Peyer's patch (tissue), 4 donors: ENCODE measurements at regions not wholly inside any gene's neighbourhood (a gene's known extent, or its start where the extent isn't known, plus 50 kb on each side); places are given as distances from the start of the nearest gene placed in this dataset.

Source experiments
- CTCF ChIP-seq, 6 experiments: fragments of 450-650 bp in 4 of 6; fragments of 200-600 bp in 2 of 6; sonication (generic) in 1 of 6; IDR thresholded peaks; one replicate each; pipeline ENCODE4 v1.5.1; 2017 to 2019; ENCODE audit warnings: antibody characterized with exemption in 6 of 6, mild to moderate bottlenecking in 3 of 6, moderate library complexity in 1 of 6
- POLR2A ChIP-seq, 2 donors: fragments of 450-650 bp; IDR thresholded peaks; one replicate each; pipeline ENCODE4 v1.5.1; 2017; ENCODE audit warnings: antibody characterized with exemption in 2 of 2, mild to moderate bottlenecking in 2 of 2, moderate library complexity in 2 of 2

GRCh38 chr4:4639370-4639769, 97.5 kb upstream of the STX18 start:
- TF ChIP-seq CTCF (IDR thresholded peaks at IDR 0.05), result no peak
- no peak for TF ChIP-seq POLR2A (IDR thresholded peaks at IDR 0.05)
